DND-41 (cell line): ENCODE measurements at regions not wholly inside any gene's neighbourhood (a gene's known extent, or its start where the extent isn't known, plus 50 kb on each side); places are given as distances from the start of the nearest gene placed in this dataset.

ENCODE experiments used
- CTCF ChIP-seq: IDR thresholded peaks from 2 replicates; pipeline ENCODE4 v1.5.1; 2012; ENCODE audit warnings: borderline replicate concordance, low read length, moderate library complexity, mild to moderate bottlenecking; ENCODE audit not compliant: poor library complexity, severe bottlenecking; ENCODE audit errors: extremely low read depth
- EZH2 ChIP-seq: IDR thresholded peaks from 3 replicates; pipeline ENCODE4 v1.6.1; 2012; ENCODE audit warnings: borderline replicate concordance, low read depth, mild to moderate bottlenecking, moderate library complexity, low read length, inconsistent platforms; ENCODE audit not compliant: severe bottlenecking

- TF ChIP-seq EZH2 = no peak
- no peak for TF ChIP-seq CTCF
Measured at GRCh38 chr11:24238771-24239645, 257.8 kb upstream of the LUZP2 start.
